ENCODE measurements at regions not wholly inside any gene's neighbourhood (a gene's known extent, or its start where the extent isn't known, plus 50 kb on each side); places are given as distances from the start of the nearest gene placed in this dataset.

DNA sequence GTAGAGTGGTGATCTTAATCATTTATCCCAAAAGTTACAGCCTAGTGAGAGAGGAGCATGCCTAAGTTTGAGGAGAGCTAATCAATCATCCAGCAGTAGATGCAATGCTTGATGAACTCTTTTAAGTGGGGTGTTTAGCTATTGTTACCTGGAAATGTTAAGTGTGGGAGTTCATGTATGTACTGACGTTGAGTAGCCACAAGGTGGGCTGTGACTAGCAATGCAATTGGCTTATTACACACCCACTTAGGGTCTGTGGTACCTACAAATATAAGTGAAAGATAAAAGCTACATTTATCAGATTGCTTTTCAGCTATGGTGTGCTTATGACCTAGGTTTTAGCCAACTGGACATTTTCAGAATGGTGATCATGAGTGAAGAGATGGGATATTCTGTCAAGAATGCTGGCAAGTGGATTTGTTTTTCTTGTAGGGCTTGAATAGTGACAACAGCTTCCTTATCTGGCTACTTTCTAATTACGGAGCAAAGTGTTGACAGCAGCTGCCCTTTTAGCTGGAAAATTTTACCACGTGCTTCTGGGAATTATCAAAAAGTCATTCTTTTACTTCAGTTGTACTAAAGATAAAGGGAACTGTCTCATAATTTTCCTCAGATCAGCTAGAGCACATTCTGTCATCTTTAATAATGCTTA is 170.6 kb downstream of the POSTN start:
- peak; percentile 15; the same call in 1 of the 2 replicates for TF ChIP-seq CTCF (IDR thresholded peaks at IDR 0.05; ENCODE audit: low read length)
- no peak for TF ChIP-seq EZH2 (IDR thresholded peaks at IDR 0.05; ENCODE audit: borderline replicate concordance, low read length)
